HFFc6 (cell line): ENCODE measurements at regions not wholly inside any gene's neighbourhood (a gene's known extent, or its start where the extent isn't known, plus 50 kb on each side); places are given as distances from the start of the nearest gene placed in this dataset.

ENCODE experiments used
- DNase-seq: peaks from one replicate; pipeline ENCODE4 v3.0.0-alpha.2; 2018
- H3K27ac Mint-ChIP-seq: 2 replicates; pipeline ENCODE4 v1.8.0; 2020; ENCODE audit warnings: mild to moderate bottlenecking, mixed read lengths
- H3K27me3 Mint-ChIP-seq: 2 replicates; pipeline ENCODE4 v1.8.0; 2021; ENCODE audit warnings: mild to moderate bottlenecking, moderate library complexity, mixed read lengths; ENCODE audit not compliant: insufficient read depth
- H3K36me3 Mint-ChIP-seq: 2 replicates; pipeline ENCODE4 v1.8.0; 2021; ENCODE audit warnings: low read depth, mixed read lengths
- H3K4me1 Mint-ChIP-seq: 2 replicates; pipeline ENCODE4 v1.8.0; 2020; ENCODE audit warnings: low read depth, mixed read lengths
- H3K4me3 Mint-ChIP-seq: 2 replicates; pipeline ENCODE4 v1.8.0; 2020; ENCODE audit warnings: mild to moderate bottlenecking, moderate library complexity, mixed read lengths
- H3K9me3 Mint-ChIP-seq: 2 replicates; pipeline ENCODE4 v1.8.0; 2020; ENCODE audit warnings: mild to moderate bottlenecking, mixed read lengths
- TF ChIP-seq, protein P1 (sequence below): fragments of 200-600 bp; sonication (generic); IDR thresholded peaks from 2 replicates; pipeline ENCODE4 v1.5.0; 2021; ENCODE audit warnings: antibody characterized with exemption, mild to moderate bottlenecking

DNA sequence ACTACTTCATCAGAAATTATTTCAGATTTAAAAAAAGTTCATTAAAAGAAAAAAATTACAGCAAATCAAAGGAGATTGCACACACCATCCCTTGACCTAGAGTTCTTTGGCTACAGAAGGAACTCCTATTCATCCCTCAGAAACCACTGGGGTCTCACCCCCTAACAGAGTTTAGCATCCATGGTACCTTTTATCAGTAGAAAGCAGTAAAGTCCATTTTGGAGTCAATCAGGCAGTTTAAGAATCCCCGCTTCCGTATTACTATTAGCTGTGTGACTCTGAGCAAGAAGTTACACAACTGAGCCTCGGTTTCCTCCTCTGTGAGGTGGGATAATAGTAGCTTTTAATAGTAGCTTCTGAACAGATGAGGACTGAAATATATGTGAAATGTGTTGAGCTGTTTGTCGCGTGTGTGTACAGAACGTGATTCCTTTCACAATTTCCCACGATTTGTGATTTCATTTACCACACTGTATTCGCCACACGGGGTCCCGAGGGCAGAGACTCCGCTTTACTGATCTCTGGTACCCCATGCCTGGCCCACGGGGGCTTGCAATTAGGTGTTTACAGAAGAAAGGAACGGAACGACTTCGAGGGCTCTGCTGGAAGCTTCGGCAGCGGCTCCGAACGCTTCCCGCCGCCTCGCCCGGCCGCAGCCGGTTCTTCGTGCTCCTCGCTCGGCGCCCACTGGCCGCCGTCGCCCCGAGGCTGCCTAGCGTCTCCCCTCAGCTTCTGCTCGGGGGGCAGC is 72.5 kb upstream of the ZBED5 start:
- Mint-ChIP-seq H3K27ac (peak overlapping the region; percentile 94), H3K36me3 (no peaks in the 10 kb centered on the region)
- no peak for DNase-seq

DNA sequence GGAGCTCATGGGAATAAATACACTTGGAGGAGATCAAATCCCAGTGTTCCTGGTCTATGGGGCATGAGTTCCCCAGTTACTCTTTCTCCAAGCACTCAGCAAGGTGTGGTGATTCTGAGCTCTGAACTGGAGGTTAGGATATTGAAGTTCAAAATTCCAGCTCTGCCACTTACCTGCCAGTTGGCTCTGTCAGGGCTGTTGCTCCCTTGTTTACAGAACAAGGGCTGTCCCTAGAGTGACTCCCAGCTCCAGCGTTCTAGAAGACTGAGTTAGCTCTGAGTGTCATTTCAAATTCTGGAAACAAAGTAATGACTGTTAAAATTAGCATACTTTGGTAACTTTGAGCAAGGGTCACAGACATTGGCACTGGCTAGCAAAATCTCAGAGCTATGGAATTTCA is 69.7 kb upstream of the ZBED5 start:
- H3K9me3 Mint-ChIP-seq: no peaks in the 10 kb centered on the region
- no peaks in the 10 kb centered on the region for H3K36me3 Mint-ChIP-seq
- H3K4me3 Mint-ChIP-seq: no peak overlapping the region
- H3K4me1 Mint-ChIP-seq: peaks cover 51% of the 10 kb centered on the region
- H3K27ac Mint-ChIP-seq: peak overlapping the region; percentile 16
- TF ChIP-seq, protein P1, sequence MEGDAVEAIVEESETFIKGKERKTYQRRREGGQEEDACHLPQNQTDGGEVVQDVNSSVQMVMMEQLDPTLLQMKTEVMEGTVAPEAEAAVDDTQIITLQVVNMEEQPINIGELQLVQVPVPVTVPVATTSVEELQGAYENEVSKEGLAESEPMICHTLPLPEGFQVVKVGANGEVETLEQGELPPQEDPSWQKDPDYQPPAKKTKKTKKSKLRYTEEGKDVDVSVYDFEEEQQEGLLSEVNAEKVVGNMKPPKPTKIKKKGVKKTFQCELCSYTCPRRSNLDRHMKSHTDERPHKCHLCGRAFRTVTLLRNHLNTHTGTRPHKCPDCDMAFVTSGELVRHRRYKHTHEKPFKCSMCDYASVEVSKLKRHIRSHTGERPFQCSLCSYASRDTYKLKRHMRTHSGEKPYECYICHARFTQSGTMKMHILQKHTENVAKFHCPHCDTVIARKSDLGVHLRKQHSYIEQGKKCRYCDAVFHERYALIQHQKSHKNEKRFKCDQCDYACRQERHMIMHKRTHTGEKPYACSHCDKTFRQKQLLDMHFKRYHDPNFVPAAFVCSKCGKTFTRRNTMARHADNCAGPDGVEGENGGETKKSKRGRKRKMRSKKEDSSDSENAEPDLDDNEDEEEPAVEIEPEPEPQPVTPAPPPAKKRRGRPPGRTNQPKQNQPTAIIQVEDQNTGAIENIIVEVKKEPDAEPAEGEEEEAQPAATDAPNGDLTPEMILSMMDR: no peak
- H3K27me3 Mint-ChIP-seq: no peaks in the 10 kb centered on the region
- DNase-seq: no peak

More for the DNA sequence above, 72.5 kb upstream of the ZBED5 start:
- 0 out of 2 replicates have a peak, but pooled peaks cover under 1% of the 10 kb centered on the region for H3K27me3 Mint-ChIP-seq
- peak overlapping the region; percentile 93 for H3K4me3 Mint-ChIP-seq
- TF ChIP-seq, protein P1: peak; percentile 33; the same call in 1 of the 2 replicates
- no peaks in the 10 kb centered on the region for H3K9me3 Mint-ChIP-seq
- peaks cover 58% of the 10 kb centered on the region for H3K4me1 Mint-ChIP-seq

DNA sequence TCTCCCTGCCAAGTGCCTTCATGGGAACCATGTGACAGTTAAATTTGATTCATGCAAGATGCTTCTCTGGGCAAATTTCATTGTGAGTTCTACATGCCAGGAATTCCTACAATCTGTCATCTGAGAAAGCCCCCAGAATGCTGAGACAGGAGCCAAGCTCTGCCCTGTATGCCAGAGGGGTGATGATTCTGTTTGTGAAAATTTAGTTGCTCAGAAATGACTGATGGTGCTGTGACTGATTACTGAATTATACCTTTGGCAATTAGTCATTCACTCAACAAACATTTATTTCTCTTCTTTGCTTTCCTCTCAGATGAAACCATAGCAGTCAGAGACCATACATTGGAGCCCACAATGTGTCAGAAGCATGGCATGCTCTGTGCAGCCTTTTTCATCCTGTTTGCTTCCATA is 69.0 kb upstream of the ZBED5 start:
- TF ChIP-seq, protein P1: no peak
- H3K4me1 Mint-ChIP-seq: peaks cover 49% of the 10 kb centered on the region
- H3K27me3 Mint-ChIP-seq: no peaks in the 10 kb centered on the region
- no peaks in the 10 kb centered on the region for H3K9me3 Mint-ChIP-seq
- DNase-seq: peak; percentile 33
- H3K4me3 Mint-ChIP-seq: no peak overlapping the region
- H3K36me3 Mint-ChIP-seq: no peaks in the 10 kb centered on the region
- H3K27ac Mint-ChIP-seq: peak overlapping the region; percentile 42

DNA sequence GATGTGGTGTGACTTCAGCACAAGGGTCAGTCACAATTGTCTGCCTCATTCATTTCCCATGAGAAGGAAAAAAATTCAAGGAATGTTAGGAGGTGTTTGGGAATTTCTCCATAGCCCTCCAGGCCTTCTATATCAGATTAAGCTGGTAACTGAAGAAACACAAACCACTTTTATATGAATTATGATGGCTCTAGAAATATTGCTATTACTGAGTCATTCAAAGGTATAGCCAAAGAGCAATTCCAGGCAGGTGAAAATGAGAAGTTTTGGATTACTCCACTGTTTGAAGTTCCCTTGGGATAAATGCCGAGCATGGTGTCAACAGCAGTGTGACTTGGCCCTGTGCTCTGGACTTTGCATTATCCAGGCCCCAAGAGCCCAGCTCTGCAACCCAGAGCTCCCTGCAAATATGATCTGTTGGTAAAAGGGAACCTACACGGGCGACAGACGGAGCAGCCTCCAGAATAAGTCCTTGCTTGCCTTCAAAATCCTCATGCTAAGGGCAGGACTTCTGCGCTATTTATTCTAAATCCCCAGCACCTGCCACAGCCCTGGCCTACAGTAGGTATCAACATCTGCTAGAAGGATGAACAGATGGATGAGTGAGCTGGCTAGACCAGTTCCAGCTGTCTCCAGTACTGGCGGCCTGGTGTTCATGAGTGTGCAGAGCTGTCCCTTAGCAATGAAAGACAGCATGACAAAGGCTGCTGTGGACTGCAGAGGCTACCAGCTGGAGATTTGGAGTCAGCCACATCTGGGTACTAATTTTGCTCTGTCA is 67.5 kb upstream of the ZBED5 start:
- peaks cover 51% of the 10 kb centered on the region for H3K4me1 Mint-ChIP-seq
- H3K4me3 Mint-ChIP-seq: no peak overlapping the region
- no peak for DNase-seq
- H3K9me3 Mint-ChIP-seq: no peaks in the 10 kb centered on the region
- no peaks in the 10 kb centered on the region for H3K27me3 Mint-ChIP-seq
- TF ChIP-seq, protein P1: no peak
- H3K27ac Mint-ChIP-seq: no peak overlapping the region
- H3K36me3 Mint-ChIP-seq: no peaks in the 10 kb centered on the region

DNA sequence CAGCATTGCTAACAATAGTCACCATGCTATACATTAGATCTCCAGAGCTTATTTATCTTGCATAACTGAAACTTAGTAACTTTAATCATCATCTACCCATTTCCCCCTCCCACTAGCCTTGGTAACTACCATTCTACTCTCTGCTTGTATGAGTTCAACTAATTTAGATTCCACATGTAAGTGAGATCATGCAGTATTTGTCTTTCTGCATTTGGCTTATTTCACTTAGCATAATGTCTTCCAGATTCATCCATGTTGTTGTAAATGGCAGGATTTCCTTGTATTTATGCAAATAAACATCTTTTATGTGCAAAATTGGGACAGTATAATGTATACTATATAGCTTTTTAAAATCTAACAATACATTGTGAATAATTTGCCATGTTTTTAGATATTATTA is 66.0 kb upstream of the ZBED5 start:
- H3K4me1 Mint-ChIP-seq: peaks cover 50% of the 10 kb centered on the region
- H3K36me3 Mint-ChIP-seq: peaks cover under 1% of the 10 kb centered on the region; the same call in 1 of the 2 replicates
- H3K27me3 Mint-ChIP-seq: no peaks in the 10 kb centered on the region
- H3K27ac Mint-ChIP-seq: no peak overlapping the region
- TF ChIP-seq, protein P1: no peak
- peaks cover under 1% of the 10 kb centered on the region; the same call in 1 of the 2 replicates for H3K9me3 Mint-ChIP-seq
- H3K4me3 Mint-ChIP-seq: no peak overlapping the region
- DNase-seq: no peak
